Peyer's patch (tissue), 4 donors: ENCODE measurements at regions not wholly inside any gene's neighbourhood (a gene's known extent, or its start where the extent isn't known, plus 50 kb on each side); places are given as distances from the start of the nearest gene placed in this dataset.

Source experiments
- DNase-seq, 3 donors: peaks; one replicate each; pipeline ENCODE4 v3.0.0-alpha.2; 2017 to 2019
- H3K27ac ChIP-seq, 4 donors: fragments of 200-600 bp; sonication (generic); one replicate each; pipeline ENCODE4 v1.5.1; 2016 to 2019
- H3K27me3 ChIP-seq, 2 donors: fragments of 200-600 bp; sonication (generic); one replicate each; pipeline ENCODE4 v1.5.1; 2019
- H3K36me3 ChIP-seq, 3 donors: fragments of 200-600 bp; sonication (generic); one replicate each; pipeline ENCODE4 v1.5.1; 2016 to 2019
- H3K4me1 ChIP-seq, 4 donors: fragments of 200-600 bp; sonication (generic); one replicate each; pipeline ENCODE4 v1.5.1; 2016 to 2019
- H3K4me3 ChIP-seq, 4 donors: fragments of 200-600 bp; sonication (generic); 1 replicate in 3 of 4; 2 replicates in 1 of 4; pipeline ENCODE4 v1.5.1; 2016 to 2019; ENCODE audit warnings: mild to moderate bottlenecking in 1 of 4
- H3K9me3 ChIP-seq, 4 donors: fragments of 200-600 bp; sonication (generic); one replicate each; pipeline ENCODE4 v1.5.1; 2016 to 2019; ENCODE audit warnings: mild to moderate bottlenecking in 1 of 4
- POLR2A ChIP-seq, 2 donors: fragments of 450-650 bp; IDR thresholded peaks; one replicate each; pipeline ENCODE4 v1.5.1; 2017; ENCODE audit warnings: antibody characterized with exemption in 2 of 2, mild to moderate bottlenecking in 2 of 2, moderate library complexity in 2 of 2
- TF ChIP-seq, protein P1 (sequence below), 6 experiments: fragments of 450-650 bp in 4 of 6; fragments of 200-600 bp in 2 of 6; sonication (generic) in 1 of 6; IDR thresholded peaks; one replicate each; pipeline ENCODE4 v1.5.1; 2017 to 2019; ENCODE audit warnings: antibody characterized with exemption in 6 of 6, mild to moderate bottlenecking in 3 of 6, moderate library complexity in 1 of 6

DNA sequence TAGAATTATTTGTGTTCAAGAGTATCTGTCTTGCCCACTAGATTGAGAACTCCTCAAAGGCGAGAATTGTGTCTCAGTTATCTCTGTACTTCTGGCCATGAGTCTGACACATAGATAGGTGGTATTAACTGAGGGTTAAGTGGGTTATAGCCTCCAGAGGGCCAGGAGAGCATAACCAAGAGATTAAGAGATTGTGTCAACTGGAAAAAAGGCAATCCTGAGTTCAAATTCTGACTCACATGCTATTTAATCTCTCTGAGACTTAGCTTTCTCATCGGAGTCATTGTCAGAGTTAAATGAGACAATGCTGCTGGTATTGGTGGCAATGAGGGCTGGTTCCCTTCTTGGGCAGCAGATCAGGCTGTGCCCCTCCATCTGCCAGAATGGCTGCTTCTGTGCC is 330.9 kb downstream of the TNS1 start:
- no peak overlapping the region for H3K27ac ChIP-seq
- TF ChIP-seq, protein P1, sequence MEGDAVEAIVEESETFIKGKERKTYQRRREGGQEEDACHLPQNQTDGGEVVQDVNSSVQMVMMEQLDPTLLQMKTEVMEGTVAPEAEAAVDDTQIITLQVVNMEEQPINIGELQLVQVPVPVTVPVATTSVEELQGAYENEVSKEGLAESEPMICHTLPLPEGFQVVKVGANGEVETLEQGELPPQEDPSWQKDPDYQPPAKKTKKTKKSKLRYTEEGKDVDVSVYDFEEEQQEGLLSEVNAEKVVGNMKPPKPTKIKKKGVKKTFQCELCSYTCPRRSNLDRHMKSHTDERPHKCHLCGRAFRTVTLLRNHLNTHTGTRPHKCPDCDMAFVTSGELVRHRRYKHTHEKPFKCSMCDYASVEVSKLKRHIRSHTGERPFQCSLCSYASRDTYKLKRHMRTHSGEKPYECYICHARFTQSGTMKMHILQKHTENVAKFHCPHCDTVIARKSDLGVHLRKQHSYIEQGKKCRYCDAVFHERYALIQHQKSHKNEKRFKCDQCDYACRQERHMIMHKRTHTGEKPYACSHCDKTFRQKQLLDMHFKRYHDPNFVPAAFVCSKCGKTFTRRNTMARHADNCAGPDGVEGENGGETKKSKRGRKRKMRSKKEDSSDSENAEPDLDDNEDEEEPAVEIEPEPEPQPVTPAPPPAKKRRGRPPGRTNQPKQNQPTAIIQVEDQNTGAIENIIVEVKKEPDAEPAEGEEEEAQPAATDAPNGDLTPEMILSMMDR (IDR thresholded peaks at IDR 0.05), result no peak
- TF ChIP-seq POLR2A (IDR thresholded peaks at IDR 0.05), result no peak
- H3K4me1 ChIP-seq, result no peaks in the 10 kb centered on the region
- H3K9me3 ChIP-seq, result no peaks in the 10 kb centered on the region
- no peak overlapping the region for H3K4me3 ChIP-seq
- no peaks in the 10 kb centered on the region for H3K27me3 ChIP-seq
- no peaks in the 10 kb centered on the region for H3K36me3 ChIP-seq
- DNase-seq, result no peak

DNA sequence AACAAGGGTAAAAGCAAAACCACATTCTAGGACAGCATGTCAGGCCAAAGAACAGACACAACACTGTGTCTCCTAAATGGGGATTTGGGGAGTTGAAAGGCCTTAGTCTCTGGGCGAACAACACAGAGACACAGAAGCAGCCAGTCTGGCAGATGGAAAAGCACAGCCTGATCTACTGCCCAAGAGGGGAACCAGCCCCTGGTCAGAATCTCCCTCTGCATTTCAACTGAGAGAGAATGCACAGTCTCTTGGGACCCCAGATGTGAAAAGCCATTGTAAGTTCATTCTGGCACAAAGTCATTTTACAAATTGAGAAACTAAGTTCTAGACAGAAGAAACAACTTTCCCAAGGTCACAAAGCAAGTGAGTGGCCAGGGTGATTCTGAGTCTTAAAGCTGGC is 331.7 kb downstream of the TNS1 start:
- Histone ChIP-seq H3K4me3 (no peak overlapping the region), H3K4me1 (no peaks in the 10 kb centered on the region), H3K27me3 (no peaks in the 10 kb centered on the region), H3K9me3 (no peaks in the 10 kb centered on the region), H3K36me3 (no peaks in the 10 kb centered on the region), H3K27ac (no peak overlapping the region)
- DNase-seq, result no peak
- no peak for TF ChIP-seq POLR2A (IDR thresholded peaks at IDR 0.05)
- TF ChIP-seq, protein P1 (IDR thresholded peaks at IDR 0.05), result no peak

DNA sequence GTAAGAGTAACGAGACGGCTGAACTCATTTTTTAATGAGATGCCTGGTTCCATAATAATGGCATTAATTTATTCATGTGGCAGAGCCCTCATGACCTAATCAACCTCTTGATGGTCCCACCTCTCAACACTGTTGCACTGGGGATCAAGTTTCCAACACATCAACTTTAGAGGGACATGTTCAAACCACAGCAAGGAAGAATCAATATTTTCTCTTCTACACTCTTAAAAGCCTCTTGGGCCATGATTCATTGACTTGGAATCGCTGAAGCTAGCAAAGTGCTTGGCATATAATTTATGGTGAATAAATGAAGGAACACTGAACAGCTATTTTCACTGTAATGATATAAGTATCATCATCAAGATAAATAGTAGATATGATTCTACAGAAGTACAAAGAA is 333.0 kb downstream of the TNS1 start:
- H3K27me3 ChIP-seq, result no peaks in the 10 kb centered on the region
- TF ChIP-seq, protein P1 (IDR thresholded peaks at IDR 0.05), result no peak
- TF ChIP-seq POLR2A (IDR thresholded peaks at IDR 0.05), result no peak
- DNase-seq, result no peak
- no peaks in the 10 kb centered on the region for H3K4me1 ChIP-seq
- H3K9me3 ChIP-seq, result no peaks in the 10 kb centered on the region
- H3K4me3 ChIP-seq, result no peak overlapping the region
- H3K36me3 ChIP-seq, result no peaks in the 10 kb centered on the region
- H3K27ac ChIP-seq, result no peak overlapping the region

DNA sequence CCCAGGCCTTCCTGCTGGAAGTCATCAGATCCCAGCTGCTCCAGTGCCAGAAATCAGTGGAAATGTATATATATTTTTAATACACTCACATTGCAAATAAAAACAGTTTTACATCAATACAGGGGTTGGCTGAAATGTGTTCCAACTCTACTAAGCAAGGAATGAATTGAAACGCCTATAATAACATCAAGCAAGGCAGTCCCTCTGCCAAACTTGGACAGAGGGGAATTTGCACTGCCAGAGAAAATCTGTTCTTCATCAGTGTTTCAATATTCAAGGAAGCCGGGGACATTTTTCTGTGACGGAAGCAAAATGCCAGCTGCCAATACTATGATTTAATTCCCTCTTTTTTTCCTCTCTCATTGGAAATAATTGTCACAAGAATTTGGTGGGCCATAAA is 335.3 kb downstream of the TNS1 start:
- H3K4me1 ChIP-seq, result no peaks in the 10 kb centered on the region

DNA sequence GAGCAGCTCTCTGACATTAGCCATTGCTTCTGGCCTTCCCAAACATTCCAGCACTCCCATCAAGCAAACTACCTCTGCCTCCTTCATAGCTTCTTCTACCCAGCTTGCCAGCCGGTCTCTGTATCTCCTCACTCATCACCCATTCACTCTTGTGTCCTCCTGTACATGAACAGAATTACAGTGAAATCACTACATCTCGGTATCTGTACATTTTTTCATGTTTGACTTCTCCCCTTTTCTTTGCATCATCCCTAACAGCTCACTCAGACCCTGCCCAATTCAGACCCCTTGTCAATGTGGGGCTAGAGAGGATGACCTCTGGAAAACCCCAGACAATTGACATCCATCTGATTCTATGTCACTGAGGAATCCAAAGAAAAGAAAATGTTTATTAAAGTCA is 335.8 kb downstream of the TNS1 start:
- no peaks in the 10 kb centered on the region for H3K4me1 ChIP-seq
- H3K27me3 ChIP-seq, result no peaks in the 10 kb centered on the region
- H3K36me3 ChIP-seq, result no peaks in the 10 kb centered on the region
- DNase-seq, result no peak
- TF ChIP-seq POLR2A (IDR thresholded peaks at IDR 0.05), result no peak
- TF ChIP-seq, protein P1 (IDR thresholded peaks at IDR 0.05), result no peak
- H3K4me3 ChIP-seq, result no peak overlapping the region
- no peak overlapping the region for H3K27ac ChIP-seq
- no peaks in the 10 kb centered on the region for H3K9me3 ChIP-seq

More for the DNA sequence above, 335.3 kb downstream of the TNS1 start:
- Histone ChIP-seq H3K9me3 (no peaks in the 10 kb centered on the region), H3K27me3 (no peaks in the 10 kb centered on the region), H3K4me3 (no peak overlapping the region), H3K36me3 (no peaks in the 10 kb centered on the region), H3K27ac (no peak overlapping the region)
- no peak for DNase-seq
- TF ChIP-seq, protein P1 (IDR thresholded peaks at IDR 0.05), result no peak
- no peak for TF ChIP-seq POLR2A (IDR thresholded peaks at IDR 0.05)

DNA sequence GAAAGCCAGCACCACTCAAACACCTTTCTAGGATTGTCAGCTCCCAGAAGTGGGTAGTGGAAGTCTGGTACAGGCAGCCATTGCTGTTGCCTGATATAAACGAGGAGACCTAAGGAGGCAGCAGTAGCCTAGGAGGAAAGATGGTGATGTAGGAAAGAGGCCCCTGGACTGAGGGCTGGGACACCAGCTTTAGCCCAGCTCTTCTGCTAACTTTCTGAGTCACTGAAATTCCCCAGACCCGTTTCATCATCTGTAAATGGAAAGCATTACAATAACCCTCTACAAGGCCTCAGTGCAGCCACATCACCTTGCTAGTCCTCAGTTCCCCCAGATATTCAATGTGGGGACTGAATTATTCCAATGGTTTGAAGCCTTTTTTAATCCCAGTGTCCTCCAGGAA is 336.5 kb downstream of the TNS1 start:
- H3K4me1 ChIP-seq, result no peaks in the 10 kb centered on the region
- no peak overlapping the region for H3K27ac ChIP-seq
- no peaks in the 10 kb centered on the region for H3K27me3 ChIP-seq
- H3K9me3 ChIP-seq, result no peaks in the 10 kb centered on the region
- TF ChIP-seq, protein P1 (IDR thresholded peaks at IDR 0.05), result no peak
- no peak for TF ChIP-seq POLR2A (IDR thresholded peaks at IDR 0.05)
- no peak overlapping the region for H3K4me3 ChIP-seq
- H3K36me3 ChIP-seq, result no peaks in the 10 kb centered on the region
- DNase-seq, result no peak
